A673 (cell line): ENCODE measurements at regions not wholly inside any gene's neighbourhood (a gene's known extent, or its start where the extent isn't known, plus 50 kb on each side); places are given as distances from the start of the nearest gene placed in this dataset.

Experiments
- BruUV-seq: library from RNA; stranded (reverse); fragments of 400-500 nt; replicated peaks from 2 replicates; lab custom pipeline; 2021; lab: Mats Ljungman, UMichigan
- CTCF ChIA-PET: fragments of 300-600 bp; sonication (Branson Sonifier 250); formaldehyde crosslinking; loops from one replicate; lab custom pipeline; 2022; ENCODE audit warnings: antibody characterized with exemption; lab: Charles Lee
- POLR2A ChIA-PET: fragments of 300-600 bp; sonication (Branson Sonifier 250); formaldehyde crosslinking; loops from one replicate; lab custom pipeline; 2022; ENCODE audit warnings: antibody characterized with exemption; ENCODE audit not compliant: low non-redundant PET; lab: Charles Lee
- DNase-seq: peaks from one replicate; pipeline ENCODE4 v3.0.0-alpha.2; 2015; ENCODE audit warnings: low spot score
- H3K27ac ChIP-seq: fragments of 200-600 bp; sonication (generic); 2 replicates; pipeline ENCODE4 v1.5.1; 2016; ENCODE audit warnings: mixed run types, low read depth, mild to moderate bottlenecking, mixed read lengths, antibody characterized with exemption, low read length; ENCODE audit not compliant: poor library complexity, severe bottlenecking
- H3K27me3 ChIP-seq: fragments of 200-600 bp; sonication (generic); replicated peaks from 2 replicates; pipeline ENCODE4 v1.6.1; 2017; ENCODE audit warnings: mixed run types, low read depth, mild to moderate bottlenecking, mixed read lengths, antibody characterized with exemption, low read length; ENCODE audit not compliant: insufficient read depth, poor library complexity
- H3K36me3 ChIP-seq: fragments of 200-600 bp; sonication (generic); 2 replicates; pipeline ENCODE4 v1.6.1; 2016; ENCODE audit warnings: mixed run types, mild to moderate bottlenecking, mixed read lengths, antibody characterized with exemption, low read length; ENCODE audit not compliant: insufficient read depth, poor library complexity, severe bottlenecking
- H3K4me1 ChIP-seq: fragments of 200-600 bp; sonication (generic); 2 replicates; pipeline ENCODE4 v1.6.1; 2017; ENCODE audit warnings: mixed run types, mild to moderate bottlenecking, mixed read lengths, antibody characterized with exemption, low read length; ENCODE audit not compliant: insufficient read depth, poor library complexity, severe bottlenecking
- H3K4me3 ChIP-seq: fragments of 200-600 bp; sonication (generic); 2 replicates; pipeline ENCODE4 v1.5.1; 2016; ENCODE audit warnings: low read depth, mixed run types, mild to moderate bottlenecking, mixed read lengths, low read length; ENCODE audit not compliant: poor library complexity, severe bottlenecking
- H3K9me3 ChIP-seq: fragments of 200-600 bp; sonication (generic); 2 replicates; pipeline ENCODE4 v1.6.1; 2016; ENCODE audit warnings: mixed run types, low read depth, mild to moderate bottlenecking, mixed read lengths, antibody characterized with exemption, low read length; ENCODE audit not compliant: poor library complexity, severe bottlenecking
- EZH2 ChIP-seq: fragments of 200-600 bp; sonication (generic); IDR thresholded peaks from 2 replicates; pipeline ENCODE4 v1.6.1; 2017; ENCODE audit warnings: borderline replicate concordance, low read depth, mild to moderate bottlenecking, mixed read lengths, antibody characterized with exemption, low read length; ENCODE audit not compliant: poor library complexity, severe bottlenecking
- intact Hi-C: fragments of 100-400 bp; cut with micrococcal nuclease; formaldehyde crosslinking; loops from one replicate; pipeline ENCODE4 v1.10.0; 2022; ENCODE audit not compliant: unreplicated experiment
- TF ChIP-seq, protein P1 (sequence below): fragments of 300-800, 200-600 bp; sonication (generic); conservative IDR thresholded peaks from 2 replicates; pipeline ENCODE4 v1.5.1; 2017; ENCODE audit warnings: low read depth, mild to moderate bottlenecking, antibody characterized with exemption, low read length, moderate library complexity, mixed read lengths

DNA sequence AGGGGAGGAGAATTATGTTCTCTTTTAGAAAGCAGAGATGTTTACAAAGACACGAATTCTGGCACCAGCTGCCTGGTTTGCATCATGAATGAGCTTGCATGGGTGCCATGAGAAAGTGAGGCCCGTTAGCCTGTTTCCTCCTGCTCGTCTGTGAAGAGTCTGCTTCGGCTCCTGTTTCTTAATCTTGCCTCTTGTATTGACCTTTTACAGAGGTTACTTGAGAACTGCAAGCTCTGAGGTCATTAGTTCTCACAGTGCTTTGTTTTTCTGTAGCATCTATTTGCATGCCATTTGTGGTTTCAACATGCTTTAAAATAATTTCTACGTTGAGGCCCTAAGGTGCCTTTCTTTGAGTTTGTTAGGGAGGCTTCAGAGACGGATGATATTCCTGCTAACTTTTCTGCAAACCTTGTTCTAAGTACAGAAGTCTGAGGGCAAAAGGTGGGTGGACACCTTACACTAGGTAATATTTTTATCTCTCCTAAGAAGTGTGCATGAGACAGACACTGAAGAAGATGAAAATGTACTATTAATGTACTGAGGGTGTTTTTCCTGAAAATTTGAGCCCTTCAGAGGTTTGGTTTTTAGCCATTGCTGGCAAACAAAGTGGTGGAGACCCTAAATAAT, 53.4 kb upstream of the LINC00305 start:
- no TSS peak for BruUV-seq
- Histone ChIP-seq H3K36me3 (no peaks in the 10 kb centered on the region), H3K27ac (no peak overlapping the region), H3K4me3 (no peak overlapping the region), H3K9me3 (no peaks in the 10 kb centered on the region), H3K4me1 (peaks cover 10% of the 10 kb centered on the region), H3K27me3 (no peaks in the 10 kb centered on the region)
- DNase-seq: no peak
- ChIA-PET POLR2A (no interaction called here), CTCF (no interaction called here)
- TF ChIP-seq, protein P1, sequence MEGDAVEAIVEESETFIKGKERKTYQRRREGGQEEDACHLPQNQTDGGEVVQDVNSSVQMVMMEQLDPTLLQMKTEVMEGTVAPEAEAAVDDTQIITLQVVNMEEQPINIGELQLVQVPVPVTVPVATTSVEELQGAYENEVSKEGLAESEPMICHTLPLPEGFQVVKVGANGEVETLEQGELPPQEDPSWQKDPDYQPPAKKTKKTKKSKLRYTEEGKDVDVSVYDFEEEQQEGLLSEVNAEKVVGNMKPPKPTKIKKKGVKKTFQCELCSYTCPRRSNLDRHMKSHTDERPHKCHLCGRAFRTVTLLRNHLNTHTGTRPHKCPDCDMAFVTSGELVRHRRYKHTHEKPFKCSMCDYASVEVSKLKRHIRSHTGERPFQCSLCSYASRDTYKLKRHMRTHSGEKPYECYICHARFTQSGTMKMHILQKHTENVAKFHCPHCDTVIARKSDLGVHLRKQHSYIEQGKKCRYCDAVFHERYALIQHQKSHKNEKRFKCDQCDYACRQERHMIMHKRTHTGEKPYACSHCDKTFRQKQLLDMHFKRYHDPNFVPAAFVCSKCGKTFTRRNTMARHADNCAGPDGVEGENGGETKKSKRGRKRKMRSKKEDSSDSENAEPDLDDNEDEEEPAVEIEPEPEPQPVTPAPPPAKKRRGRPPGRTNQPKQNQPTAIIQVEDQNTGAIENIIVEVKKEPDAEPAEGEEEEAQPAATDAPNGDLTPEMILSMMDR: no peak
- TF ChIP-seq EZH2: no peak
- intact Hi-C loops: no loop called here

DNA sequence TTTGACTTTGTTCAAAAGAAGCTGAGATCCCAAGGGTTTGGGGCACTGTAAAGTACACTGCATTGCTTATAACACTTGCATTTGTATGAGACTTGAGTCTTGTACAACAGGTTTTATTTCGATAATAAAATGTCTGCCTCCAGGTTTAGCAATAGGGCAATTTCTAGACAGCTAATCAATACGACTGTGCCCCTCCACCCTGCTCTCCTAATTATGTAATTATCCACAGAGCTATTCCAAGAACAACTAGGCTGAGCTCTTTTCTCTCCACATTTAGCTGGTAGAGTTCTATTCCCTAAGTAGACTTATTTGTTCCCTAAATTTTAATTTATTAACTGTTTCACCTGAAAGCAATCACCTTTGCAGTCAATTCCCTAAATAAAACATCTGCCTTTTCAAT, 52.9 kb upstream of the LINC00305 start:
- DNase-seq: no peak
- ChIA-PET POLR2A (no interaction called here), CTCF (no interaction called here)
- H3K4me1 ChIP-seq: peaks cover 10% of the 10 kb centered on the region
- no peaks in the 10 kb centered on the region for H3K27me3 ChIP-seq
- intact Hi-C loops: no loop called here
- no peak overlapping the region for H3K27ac ChIP-seq
- H3K9me3 ChIP-seq: no peaks in the 10 kb centered on the region
- H3K4me3 ChIP-seq: no peak overlapping the region
- TF ChIP-seq, protein P1: no peak
- no peaks in the 10 kb centered on the region for H3K36me3 ChIP-seq
- BruUV-seq: no TSS peak

DNA sequence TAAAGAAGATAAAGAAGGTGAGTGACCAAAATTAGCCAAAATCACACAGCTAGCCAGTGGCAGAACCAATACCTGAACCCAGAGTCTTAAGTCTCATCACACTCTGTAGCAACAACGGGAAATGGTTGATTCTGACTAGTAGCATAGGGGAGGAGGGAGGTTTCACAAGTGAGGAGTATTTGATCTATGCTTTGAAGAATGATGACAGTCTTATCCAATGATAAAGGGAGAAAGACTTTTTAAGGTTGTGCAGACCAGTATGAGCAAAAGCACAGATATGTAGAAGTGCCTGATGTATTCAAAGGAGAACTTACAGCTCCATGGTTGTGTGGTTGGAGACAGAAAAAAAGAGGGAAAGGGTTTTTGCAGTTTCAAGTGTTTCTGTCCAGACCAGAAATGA, 50.7 kb upstream of the LINC00305 start:
- Histone ChIP-seq H3K4me1 (peaks cover 10% of the 10 kb centered on the region), H3K27me3 (no peaks in the 10 kb centered on the region), H3K36me3 (no peaks in the 10 kb centered on the region), H3K27ac (no peak overlapping the region), H3K9me3 (no peaks in the 10 kb centered on the region), H3K4me3 (no peak overlapping the region)
- ChIA-PET CTCF (no interaction called here), POLR2A (no interaction called here)
- DNase-seq: no peak
- TF ChIP-seq, protein P1: no peak
- TF ChIP-seq EZH2: no peak
- intact Hi-C loops: no loop called here
- no TSS peak for BruUV-seq
